HG03354 (cell line): ENCODE measurements at regions not wholly inside any gene's neighbourhood (a gene's known extent, or its start where the extent isn't known, plus 50 kb on each side); places are given as distances from the start of the nearest gene placed in this dataset.
"Not testable (repeated sequence)": the region's sequence is repeated elsewhere in the genome, so short reads cannot be mapped to it uniquely, and the experiment has no call there.

Experiments used
- ATAC-seq: cut with Tn5 transposase; IDR thresholded peaks from one replicate; pipeline ENCODE4 v1.9.1; 2021; ENCODE audit warnings: mild to moderate bottlenecking; ENCODE audit not compliant: unreplicated experiment, poor library complexity, severe bottlenecking

- no peak for ATAC-seq
Measured at GRCh38 chr7:67854221-67855178, 857.9 kb downstream of the TYW1 start.

GRCh38 chr7:67855322-67855721, 858.7 kb downstream of the TYW1 start:
- ATAC-seq, result no peak

GRCh38 chr7:67856046-67856445, 859.4 kb downstream of the TYW1 start:
- ATAC-seq, result no peak

- no peak for ATAC-seq
Measured at GRCh38 chr7:67857698-67858097, 861.1 kb downstream of the TYW1 start.

GRCh38 chr7:67858931-67859330, 862.3 kb downstream of the TYW1 start:
- ATAC-seq, result no peak

- no peak for ATAC-seq
Measured at GRCh38 chr7:67863911-67864310, 867.3 kb downstream of the TYW1 start.

- ATAC-seq, result no peak
Measured at GRCh38 chr7:67866054-67866453, 869.4 kb downstream of the TYW1 start.

- no peak for ATAC-seq
Measured at GRCh38 chr7:67866812-67867211, 870.2 kb downstream of the TYW1 start.

GRCh38 chr7:67870396-67870795, 873.8 kb downstream of the TYW1 start:
- ATAC-seq, result no peak

- no peak for ATAC-seq
Measured at GRCh38 chr7:67875558-67875957, 878.9 kb downstream of the TYW1 start.

GRCh38 chr7:67878808-67879207, 882.2 kb downstream of the TYW1 start:
- ATAC-seq, result no peak

- ATAC-seq, result no peak
Measured at GRCh38 chr7:67882843-67883242, 886.2 kb downstream of the TYW1 start.

GRCh38 chr7:67890316-67890715, 893.7 kb downstream of the TYW1 start:
- ATAC-seq, result no peak

GRCh38 chr7:67894746-67895145, 898.1 kb downstream of the TYW1 start:
- ATAC-seq, result no peak

- no peak for ATAC-seq
Measured at GRCh38 chr7:67896721-67897120, 900.1 kb downstream of the TYW1 start.

GRCh38 chr7:67900456-67900855, 903.8 kb downstream of the TYW1 start:
- ATAC-seq, result no peak

- no peak for ATAC-seq
Measured at GRCh38 chr7:67901808-67902480, 905.3 kb downstream of the TYW1 start.

GRCh38 chr7:67907792-67908191, 911.2 kb downstream of the TYW1 start:
- ATAC-seq, result no peak

- ATAC-seq, result no peak
Measured at GRCh38 chr7:67912437-67912836, 915.8 kb downstream of the TYW1 start.

GRCh38 chr7:67913604-67914003, 917.0 kb downstream of the TYW1 start:
- ATAC-seq, result no peak

- not testable (repeated sequence) for ATAC-seq
Measured at GRCh38 chr7:67916111-67916510, 919.5 kb downstream of the TYW1 start.
